C4-2B (cell line): ENCODE measurements at regions not wholly inside any gene's neighbourhood (a gene's known extent, or its start where the extent isn't known, plus 50 kb on each side); places are given as distances from the start of the nearest gene placed in this dataset.

Experiments
- H3K27ac ChIP-seq: fragments of 450-650 bp; 2 replicates; pipeline ENCODE4 v1.5.1; 2017
- ZFX ChIP-seq: fragments of 450-650 bp; IDR thresholded peaks from 2 replicates; pipeline ENCODE4 v1.6.1; 2017
- TF ChIP-seq, protein P1 (sequence below): fragments of 450-650 bp; conservative IDR thresholded peaks from 2 replicates; pipeline ENCODE4 v1.5.1; 2017; ENCODE audit warnings: mild to moderate bottlenecking

DNA sequence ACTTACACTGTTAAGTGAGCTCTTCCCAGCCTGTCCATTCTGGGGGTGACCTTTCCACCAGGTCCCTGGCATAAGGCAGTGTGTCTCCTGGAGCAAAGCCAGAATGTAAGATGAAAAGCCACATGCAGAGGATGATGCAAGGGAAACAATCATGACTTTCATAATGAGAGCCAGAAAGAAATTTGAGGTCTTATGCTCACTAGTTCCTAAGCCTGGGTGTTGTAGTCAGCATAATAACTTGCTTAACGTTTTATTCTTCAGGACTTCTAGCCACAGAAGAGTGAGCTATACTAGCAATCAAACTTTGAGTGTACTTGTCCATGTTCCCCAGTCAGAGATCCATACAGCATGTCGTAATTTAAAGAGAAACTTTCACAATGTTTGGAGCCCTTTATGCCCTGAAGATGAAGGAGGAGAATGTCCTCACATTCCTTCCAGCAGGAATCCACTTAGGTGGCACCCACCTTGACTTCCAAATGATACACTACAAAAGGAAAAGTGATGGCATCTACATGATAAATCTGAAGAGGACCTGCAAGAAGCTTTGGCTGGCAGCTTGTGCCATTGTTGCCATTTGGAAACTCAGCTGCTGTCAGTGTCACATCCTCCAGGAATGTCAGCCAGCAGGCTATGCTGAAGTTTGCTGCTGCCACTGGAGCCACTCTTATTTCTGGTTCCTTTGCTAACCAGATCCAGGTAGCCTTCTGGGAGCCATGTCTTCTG lies 60.5 kb upstream of the FOXD3 start:
- TF ChIP-seq ZFX = no peak
- TF ChIP-seq, protein P1, sequence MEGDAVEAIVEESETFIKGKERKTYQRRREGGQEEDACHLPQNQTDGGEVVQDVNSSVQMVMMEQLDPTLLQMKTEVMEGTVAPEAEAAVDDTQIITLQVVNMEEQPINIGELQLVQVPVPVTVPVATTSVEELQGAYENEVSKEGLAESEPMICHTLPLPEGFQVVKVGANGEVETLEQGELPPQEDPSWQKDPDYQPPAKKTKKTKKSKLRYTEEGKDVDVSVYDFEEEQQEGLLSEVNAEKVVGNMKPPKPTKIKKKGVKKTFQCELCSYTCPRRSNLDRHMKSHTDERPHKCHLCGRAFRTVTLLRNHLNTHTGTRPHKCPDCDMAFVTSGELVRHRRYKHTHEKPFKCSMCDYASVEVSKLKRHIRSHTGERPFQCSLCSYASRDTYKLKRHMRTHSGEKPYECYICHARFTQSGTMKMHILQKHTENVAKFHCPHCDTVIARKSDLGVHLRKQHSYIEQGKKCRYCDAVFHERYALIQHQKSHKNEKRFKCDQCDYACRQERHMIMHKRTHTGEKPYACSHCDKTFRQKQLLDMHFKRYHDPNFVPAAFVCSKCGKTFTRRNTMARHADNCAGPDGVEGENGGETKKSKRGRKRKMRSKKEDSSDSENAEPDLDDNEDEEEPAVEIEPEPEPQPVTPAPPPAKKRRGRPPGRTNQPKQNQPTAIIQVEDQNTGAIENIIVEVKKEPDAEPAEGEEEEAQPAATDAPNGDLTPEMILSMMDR = no peak
- H3K27ac ChIP-seq = no peak overlapping the region

DNA sequence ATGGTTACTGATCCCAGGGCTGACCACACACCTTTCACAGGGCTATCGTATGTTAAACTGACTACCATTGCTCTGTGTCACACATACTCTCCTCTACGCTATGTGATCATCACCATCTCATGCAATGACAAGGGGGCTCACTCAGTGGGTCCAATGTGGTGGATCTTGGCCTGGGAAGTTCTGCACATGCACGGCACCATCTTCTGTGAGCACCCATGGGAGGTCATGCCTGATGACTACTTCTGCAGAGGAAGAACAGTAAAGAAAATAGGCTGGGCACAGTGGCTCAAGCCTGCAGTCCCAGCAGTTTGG lies 60.0 kb upstream of the FOXD3 start:
- no peak overlapping the region for H3K27ac ChIP-seq
- TF ChIP-seq, protein P1 = no peak
- no peak for TF ChIP-seq ZFX

DNA sequence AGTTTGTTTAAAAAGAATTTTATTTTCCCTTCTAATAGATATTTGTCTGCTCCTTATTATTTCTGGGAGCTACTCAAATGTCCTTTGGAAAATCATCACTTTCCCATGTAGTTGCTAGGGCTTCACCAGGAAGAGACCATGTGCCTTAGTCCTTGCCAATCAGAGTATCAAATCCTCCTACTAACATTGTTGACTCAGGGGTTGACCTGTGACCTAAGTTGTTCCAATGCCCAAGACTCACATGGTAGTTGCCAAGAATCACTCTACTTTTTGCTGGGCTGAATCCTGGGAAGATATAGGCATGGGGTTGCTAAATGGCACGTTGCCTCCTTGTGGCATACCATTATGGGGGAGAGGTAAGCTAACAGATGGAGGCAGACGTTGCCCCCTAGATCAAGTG lies 58.2 kb upstream of the FOXD3 start:
- no peak for TF ChIP-seq ZFX
- TF ChIP-seq, protein P1 = no peak
- peak overlapping the region; percentile 9; the same call in 1 of the 2 replicates for H3K27ac ChIP-seq

DNA sequence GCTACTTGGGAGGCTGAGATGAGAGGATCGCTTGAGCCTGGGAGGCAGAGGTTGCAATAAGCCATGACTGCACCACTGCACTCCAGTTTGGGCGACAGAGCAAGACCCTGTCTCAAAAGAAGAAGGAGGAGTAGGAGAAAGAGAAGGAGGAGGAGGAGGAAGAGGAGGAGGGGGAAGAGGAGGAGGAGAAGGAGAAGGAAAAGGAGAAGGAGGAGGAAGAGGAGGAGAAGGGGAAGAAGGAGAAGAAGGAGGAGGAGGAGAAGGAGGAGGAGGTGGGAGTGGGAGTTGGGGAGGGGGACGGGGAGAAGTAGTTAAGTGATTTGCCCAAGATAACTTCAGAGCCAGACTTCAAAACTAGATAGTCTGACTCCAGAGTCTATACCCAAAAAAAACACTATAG lies 55.5 kb upstream of the FOXD3 start:
- no peak for TF ChIP-seq ZFX
- TF ChIP-seq, protein P1 = no peak
- H3K27ac ChIP-seq = no peak overlapping the region

DNA sequence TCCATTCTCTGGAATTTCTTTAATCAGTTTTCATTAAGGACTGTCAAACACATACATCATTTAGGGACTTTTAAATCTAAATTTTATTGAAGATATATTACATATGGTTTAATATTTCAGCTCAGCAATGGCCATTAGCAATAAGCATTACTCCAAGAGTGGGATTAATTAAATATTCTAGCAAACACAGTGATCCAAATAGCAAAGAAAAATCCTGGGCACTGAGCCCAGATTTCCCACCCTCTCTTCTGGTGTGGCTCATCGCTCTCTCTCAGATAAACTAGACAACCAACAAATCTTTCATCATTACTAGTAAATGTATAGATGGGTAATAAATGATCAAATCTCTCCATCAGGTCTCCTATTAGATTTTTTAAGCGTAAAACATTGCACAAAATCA lies 53.5 kb upstream of the FOXD3 start:
- no peak for TF ChIP-seq ZFX
- TF ChIP-seq, protein P1 = no peak
- H3K27ac ChIP-seq = no peak overlapping the region

DNA sequence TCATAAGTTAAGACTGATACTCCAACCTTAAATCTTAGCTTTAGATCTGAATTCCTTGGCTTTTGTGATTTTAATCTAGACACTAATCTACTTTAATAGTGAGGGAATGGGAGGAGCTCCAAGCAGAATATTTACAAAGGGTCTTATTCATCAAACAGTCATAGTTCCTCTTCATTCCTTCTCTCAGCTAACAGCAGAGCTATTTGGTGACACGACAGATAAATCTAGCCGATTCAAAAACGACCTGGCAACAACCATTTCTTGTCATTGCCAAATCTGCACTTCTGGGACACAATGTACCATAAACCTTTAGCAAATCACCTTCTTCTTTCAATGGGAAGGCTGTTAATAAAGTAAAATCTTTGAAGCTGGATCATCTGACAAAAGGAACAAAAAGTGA lies 52.8 kb upstream of the FOXD3 start:
- TF ChIP-seq ZFX = no peak
- TF ChIP-seq, protein P1 = no peak
- no peak overlapping the region for H3K27ac ChIP-seq
